SU-DHL-6 (cell line): ENCODE measurements at regions not wholly inside any gene's neighbourhood (a gene's known extent, or its start where the extent isn't known, plus 50 kb on each side); places are given as distances from the start of the nearest gene placed in this dataset.

Source experiments
- H2AFZ ChIP-seq: fragments of 200-600 bp; sonication (generic); 2 replicates; pipeline ENCODE4 v1.6.1; 2014; ENCODE audit warnings: low read depth, mild to moderate bottlenecking, moderate library complexity, mixed read lengths, antibody characterized with exemption, low read length; ENCODE audit not compliant: severe bottlenecking
- H3F3A ChIP-seq: fragments of 200-600 bp; shearing (Covaris generic); 2 replicates; pipeline ENCODE4 v1.6.0; 2016; ENCODE audit warnings: antibody characterized with exemption, mild to moderate bottlenecking; ENCODE audit not compliant: insufficient read depth
- H3K27ac ChIP-seq: fragments of 200-600 bp; sonication (generic); 2 replicates; pipeline ENCODE4 v1.5.1; 2016; ENCODE audit warnings: low read depth, mild to moderate bottlenecking, low read length, moderate library complexity, mixed read lengths
- H3K27me3 ChIP-seq: fragments of 200-600 bp; sonication (generic), shearing (Covaris generic); 2 replicates; pipeline ENCODE4 v1.6.0; 2014; ENCODE audit warnings: mild to moderate bottlenecking, low read length
- H3K36me3 ChIP-seq: fragments of 200-600 bp; sonication (generic); 2 replicates; pipeline ENCODE4 v1.6.1; 2014; ENCODE audit warnings: mild to moderate bottlenecking, low read length, mixed read lengths
- H3K4me2 ChIP-seq: fragments of 300-600, 200-600 bp; shearing (Covaris generic), sonication (generic); 2 replicates; pipeline ENCODE4 v1.6.0; 2014; ENCODE audit warnings: low read length, low read depth, mild to moderate bottlenecking; ENCODE audit not compliant: poor library complexity, severe bottlenecking
- H3K4me3 ChIP-seq: fragments of 200-600 bp; sonication (generic); 2 replicates; pipeline ENCODE4 v1.5.1; 2014; ENCODE audit warnings: antibody characterized with exemption, low read length, mild to moderate bottlenecking, mixed read lengths; ENCODE audit not compliant: insufficient read depth, poor library complexity, severe bottlenecking
- H3K79me2 ChIP-seq: fragments of 200-600 bp; sonication (generic); 2 replicates; pipeline ENCODE4 v1.6.1; 2014; ENCODE audit warnings: mild to moderate bottlenecking, low read length, moderate library complexity; ENCODE audit not compliant: insufficient read depth
- H3K9ac ChIP-seq: fragments of 200-600 bp; sonication (generic); 2 replicates; pipeline ENCODE4 v1.7.0; 2014; ENCODE audit warnings: mild to moderate bottlenecking, low read length
- H3K9me2 ChIP-seq: fragments of 200-600 bp; sonication (generic); replicated peaks from 2 replicates; pipeline ENCODE4 v1.6.1; 2014; ENCODE audit warnings: low read length; ENCODE audit not compliant: insufficient read depth
- H3K9me3 ChIP-seq: fragments of 200-600 bp; sonication (generic); 2 replicates; pipeline ENCODE4 v1.6.1; 2014; ENCODE audit warnings: low read length, mixed read lengths; ENCODE audit not compliant: insufficient read depth
- H4K20me1 ChIP-seq: fragments of 200-600 bp; sonication (generic); 2 replicates; pipeline ENCODE4 v1.6.1; 2014; ENCODE audit warnings: low read depth, mild to moderate bottlenecking, antibody characterized with exemption, low read length, moderate library complexity, mixed read lengths
- EZH2phosphoT487 ChIP-seq: fragments of 200-600 bp; sonication (generic), shearing (Covaris generic); conservative IDR thresholded peaks from 2 replicates; pipeline ENCODE4 v1.6.1; 2018; ENCODE audit warnings: mild to moderate bottlenecking, antibody characterized with exemption, low read length, moderate library complexity, mixed read lengths
- TF ChIP-seq, protein P1 (sequence below): fragments of 200-600 bp; sonication (generic); IDR thresholded peaks from one replicate; pipeline ENCODE4 v1.5.1; 2017; ENCODE audit warnings: antibody characterized with exemption, mild to moderate bottlenecking, low read length, moderate library complexity; ENCODE audit not compliant: insufficient read depth, poor library complexity, severe bottlenecking

GRCh38 chr12:92389466-92389865 lies 243.8 kb upstream of the BTG1 start:
- H3K36me3 ChIP-seq = no peaks in the 10 kb centered on the region
- no peaks in the 10 kb centered on the region for H3F3A ChIP-seq
- no peak overlapping the region for H3K4me3 ChIP-seq
- no peak for TF ChIP-seq EZH2phosphoT487
- TF ChIP-seq, protein P1, sequence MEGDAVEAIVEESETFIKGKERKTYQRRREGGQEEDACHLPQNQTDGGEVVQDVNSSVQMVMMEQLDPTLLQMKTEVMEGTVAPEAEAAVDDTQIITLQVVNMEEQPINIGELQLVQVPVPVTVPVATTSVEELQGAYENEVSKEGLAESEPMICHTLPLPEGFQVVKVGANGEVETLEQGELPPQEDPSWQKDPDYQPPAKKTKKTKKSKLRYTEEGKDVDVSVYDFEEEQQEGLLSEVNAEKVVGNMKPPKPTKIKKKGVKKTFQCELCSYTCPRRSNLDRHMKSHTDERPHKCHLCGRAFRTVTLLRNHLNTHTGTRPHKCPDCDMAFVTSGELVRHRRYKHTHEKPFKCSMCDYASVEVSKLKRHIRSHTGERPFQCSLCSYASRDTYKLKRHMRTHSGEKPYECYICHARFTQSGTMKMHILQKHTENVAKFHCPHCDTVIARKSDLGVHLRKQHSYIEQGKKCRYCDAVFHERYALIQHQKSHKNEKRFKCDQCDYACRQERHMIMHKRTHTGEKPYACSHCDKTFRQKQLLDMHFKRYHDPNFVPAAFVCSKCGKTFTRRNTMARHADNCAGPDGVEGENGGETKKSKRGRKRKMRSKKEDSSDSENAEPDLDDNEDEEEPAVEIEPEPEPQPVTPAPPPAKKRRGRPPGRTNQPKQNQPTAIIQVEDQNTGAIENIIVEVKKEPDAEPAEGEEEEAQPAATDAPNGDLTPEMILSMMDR = no peak
- H3K27me3 ChIP-seq = no peaks in the 10 kb centered on the region
- peaks cover 4% of the 10 kb centered on the region; the same call in 1 of the 2 replicates for H3K9me3 ChIP-seq
- H3K4me2 ChIP-seq = no peak overlapping the region
- H3K27ac ChIP-seq = no peak overlapping the region
- no peaks in the 10 kb centered on the region for H3K79me2 ChIP-seq
- H3K9ac ChIP-seq = no peak overlapping the region
- no peaks in the 10 kb centered on the region for H4K20me1 ChIP-seq
- H3K9me2 ChIP-seq = no peaks in the 10 kb centered on the region
- no peak overlapping the region for H2AFZ ChIP-seq

DNA sequence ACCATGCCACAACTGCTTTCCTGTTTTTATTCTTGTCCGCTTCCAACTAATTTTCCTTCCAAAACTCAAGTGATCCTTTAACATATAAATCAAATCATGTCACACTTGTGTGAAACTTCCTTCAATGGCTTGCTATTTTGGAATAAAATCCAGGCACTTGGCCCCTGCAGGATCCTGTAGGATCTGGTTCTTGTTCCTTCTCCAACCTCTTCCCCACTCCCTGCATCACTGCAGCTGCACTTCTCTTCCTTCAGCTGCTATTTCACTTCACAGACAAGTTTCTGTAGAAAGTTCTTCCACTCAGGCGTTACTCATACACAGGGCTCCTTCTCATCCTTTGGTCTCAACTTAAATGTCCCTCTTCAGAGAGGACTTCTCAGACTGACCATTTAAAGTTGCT lies 239.7 kb upstream of the BTG1 start:
- Histone ChIP-seq H3K27ac (no peak overlapping the region), H3F3A (no peaks in the 10 kb centered on the region)
- TF ChIP-seq EZH2phosphoT487 = no peak
- TF ChIP-seq, protein P1 = no peak

DNA sequence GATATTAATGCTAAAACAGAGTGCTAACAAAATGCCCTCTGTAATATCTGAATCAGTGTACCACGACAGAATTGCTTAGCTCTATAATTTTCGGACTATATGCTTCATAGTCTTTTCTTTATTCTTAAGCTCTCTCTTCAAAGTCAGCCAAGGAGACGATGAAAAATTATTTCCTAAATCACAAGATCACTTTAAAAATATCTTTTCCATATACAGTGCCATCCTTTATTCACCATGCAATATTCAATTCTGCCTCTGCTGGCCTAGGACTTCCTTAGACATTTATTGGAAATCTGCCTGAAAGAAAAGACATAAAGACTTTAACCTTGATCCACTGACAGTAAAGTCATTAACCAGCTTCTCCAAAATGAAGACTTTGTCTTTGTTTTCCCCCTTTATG lies 238.9 kb upstream of the BTG1 start:
- Histone ChIP-seq H2AFZ (no peak overlapping the region), H3K9ac (no peak overlapping the region), H3K9me3 (no peaks in the 10 kb centered on the region), H3K9me2 (no peaks in the 10 kb centered on the region), H3K27me3 (no peaks in the 10 kb centered on the region), H3K27ac (no peak overlapping the region), H3K36me3 (no peaks in the 10 kb centered on the region), H3F3A (no peaks in the 10 kb centered on the region), H3K4me2 (no peak overlapping the region), H3K4me3 (no peak overlapping the region), H3K79me2 (no peaks in the 10 kb centered on the region), H4K20me1 (no peaks in the 10 kb centered on the region)
- TF ChIP-seq EZH2phosphoT487 = no peak
- TF ChIP-seq, protein P1 = no peak

More for the DNA sequence above, 239.7 kb upstream of the BTG1 start:
- Histone ChIP-seq H3K4me2 (no peak overlapping the region), H4K20me1 (no peaks in the 10 kb centered on the region), H3K79me2 (no peaks in the 10 kb centered on the region), H2AFZ (no peak overlapping the region), H3K27me3 (no peaks in the 10 kb centered on the region), H3K4me3 (no peak overlapping the region), H3K36me3 (no peaks in the 10 kb centered on the region), H3K9ac (no peak overlapping the region), H3K9me3 (no peaks in the 10 kb centered on the region), H3K9me2 (no peaks in the 10 kb centered on the region)
